ENCODE measurements at regions not wholly inside any gene's neighbourhood (a gene's known extent, or its start where the extent isn't known, plus 50 kb on each side); places are given as distances from the start of the nearest gene placed in this dataset.

DNA sequence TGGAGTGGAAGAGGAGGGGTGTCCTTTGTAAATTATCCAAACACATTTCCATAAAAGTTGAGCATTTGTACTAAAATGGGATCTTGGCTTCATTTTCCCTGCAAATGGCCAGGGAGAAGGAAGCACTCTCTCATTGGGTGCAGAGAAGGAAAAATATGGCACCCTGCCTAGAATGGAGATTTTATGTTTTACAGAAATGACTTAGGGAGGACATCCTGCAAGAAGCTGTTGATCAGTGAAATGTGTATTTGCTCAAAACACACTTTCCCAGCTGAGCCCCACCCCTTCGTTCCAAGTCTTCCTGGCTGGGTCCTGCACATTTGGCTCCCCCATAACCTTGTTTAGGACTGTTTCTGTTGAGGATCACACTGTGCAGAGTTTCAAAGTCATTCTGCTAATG, 213.5 kb upstream of the TAPT1 start:
- DNase-seq (ENCODE audit: extremely low spot score): no peak
- ChIA-PET CTCF (no interaction called here), POLR2A (no interaction called here)
- TF ChIP-seq CTCF (IDR thresholded peaks at IDR 0.05; ENCODE audit: control extremely low read depth, extremely low read depth, low read depth, missing control alignments): no peak

- no peak for TF ChIP-seq CTCF (IDR thresholded peaks at IDR 0.05; ENCODE audit: control extremely low read depth, extremely low read depth, low read depth, missing control alignments)
- DNase-seq (ENCODE audit: extremely low spot score): no peak
- ChIA-PET CTCF (interaction anchor here (1.1 kb wide), 1 partner anchor 14 kb away, joined by 3 read pairs; no protein-coding TSS in a partner anchor), POLR2A (no interaction called here)
These were observed 212.7 kb upstream of the TAPT1 start for GRCh38 chr4:16438986-16439385.

- no peak for DNase-seq (ENCODE audit: extremely low spot score)
- CTCF ChIA-PET: interaction anchor here (0.8 to 1.0 kb wide), 2 partner anchors 10 to 18 kb away, joined by 3 to 4 read pairs; no protein-coding TSS in a partner anchor
- POLR2A ChIA-PET: no interaction called here
- TF ChIP-seq CTCF (IDR thresholded peaks at IDR 0.05; ENCODE audit: control extremely low read depth, extremely low read depth, low read depth, missing control alignments): no peak
These were observed 211.6 kb upstream of the TAPT1 start for GRCh38 chr4:16437836-16438235.

- ChIA-PET POLR2A (no interaction called here), CTCF (interaction anchor here (1.7 to 1.8 kb wide), 2 partner anchors 11 to 18 kb away, joined by 4 to 10 read pairs; no protein-coding TSS in a partner anchor)
- TF ChIP-seq CTCF (IDR thresholded peaks at IDR 0.05; ENCODE audit: control extremely low read depth, extremely low read depth, low read depth, missing control alignments): no peak
- DNase-seq (ENCODE audit: extremely low spot score): no peak
These were observed 205.6 kb upstream of the TAPT1 start for GRCh38 chr4:16431866-16432265.

DNA sequence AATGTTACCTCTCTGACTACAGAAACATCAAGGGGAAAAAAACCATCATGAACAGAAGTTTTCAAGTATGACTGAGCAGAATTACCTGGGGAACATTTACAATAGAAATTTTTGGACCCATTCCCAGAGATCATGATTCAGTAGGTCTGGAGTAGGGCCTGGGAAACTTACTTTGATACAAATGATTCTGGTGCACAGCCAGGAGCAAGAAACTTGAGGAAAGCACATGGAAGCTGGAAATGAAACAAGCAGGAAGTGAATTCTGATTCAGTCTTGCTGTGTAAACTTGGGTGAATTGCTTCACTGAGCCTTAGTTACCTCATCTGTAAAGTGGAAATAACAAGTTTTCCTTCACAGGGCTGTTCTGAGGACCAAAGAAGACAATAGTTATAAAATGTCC, 192.5 kb upstream of the TAPT1 start:
- POLR2A ChIA-PET: no interaction called here
- CTCF ChIA-PET: no interaction called here
- no peak for DNase-seq (ENCODE audit: extremely low spot score)
- TF ChIP-seq CTCF (IDR thresholded peaks at IDR 0.05; ENCODE audit: control extremely low read depth, extremely low read depth, low read depth, missing control alignments): no peak

DNA sequence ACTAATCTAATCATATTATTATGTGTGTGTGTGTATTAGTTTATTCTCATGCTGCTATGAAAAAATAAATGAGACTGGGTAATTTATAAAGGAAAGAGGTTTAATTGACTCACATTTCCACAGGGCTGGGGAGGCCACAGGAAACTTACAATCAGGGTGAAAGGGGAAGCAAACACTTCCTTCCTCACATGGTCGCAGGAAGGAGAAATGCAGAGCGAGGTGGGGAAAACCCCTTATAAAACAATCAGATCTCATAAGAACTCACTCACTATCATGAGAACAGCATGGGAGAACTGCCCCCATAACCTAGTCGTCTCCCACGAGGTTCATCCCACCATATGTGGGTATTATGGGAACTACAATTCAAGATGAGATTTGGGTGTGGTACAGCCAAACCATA, 190.9 kb upstream of the TAPT1 start:
- ChIA-PET CTCF (interaction anchor here (1.6 kb wide), 1 partner anchor 27 kb away, joined by 5 read pairs; no protein-coding TSS in a partner anchor), POLR2A (no interaction called here)
- TF ChIP-seq CTCF (IDR thresholded peaks at IDR 0.05; ENCODE audit: control extremely low read depth, extremely low read depth, low read depth, missing control alignments): no peak
- no peak for DNase-seq (ENCODE audit: extremely low spot score)

DNA sequence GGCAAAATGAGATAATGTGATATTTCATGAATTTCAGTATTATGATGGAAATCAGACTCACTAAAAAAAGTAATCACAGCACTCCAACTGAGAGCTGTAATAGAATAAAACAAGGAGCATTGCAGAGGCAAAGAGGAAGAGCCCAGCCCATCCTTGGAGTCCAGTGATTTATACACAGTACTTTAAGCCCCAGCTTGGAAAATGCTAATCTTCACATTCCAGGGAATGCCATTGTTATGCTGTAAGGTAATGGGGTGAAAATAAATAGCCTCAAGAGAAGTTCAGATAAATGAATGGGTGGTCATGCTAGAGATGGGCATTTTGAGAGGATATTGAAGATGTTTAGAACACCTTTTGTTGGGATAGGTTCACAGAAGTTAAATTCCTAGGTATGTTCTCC, 190.3 kb upstream of the TAPT1 start:
- ChIA-PET POLR2A (no interaction called here), CTCF (interaction anchor here (1.6 kb wide), 1 partner anchor 27 kb away, joined by 5 read pairs; no protein-coding TSS in a partner anchor)
- no peak for DNase-seq (ENCODE audit: extremely low spot score)
- TF ChIP-seq CTCF (IDR thresholded peaks at IDR 0.05; ENCODE audit: control extremely low read depth, extremely low read depth, low read depth, missing control alignments): no peak

All from GM10248 (cell line).